ENCODE measurements at regions not wholly inside any gene's neighbourhood (a gene's known extent, or its start where the extent isn't known, plus 50 kb on each side); places are given as distances from the start of the nearest gene placed in this dataset.

DNA sequence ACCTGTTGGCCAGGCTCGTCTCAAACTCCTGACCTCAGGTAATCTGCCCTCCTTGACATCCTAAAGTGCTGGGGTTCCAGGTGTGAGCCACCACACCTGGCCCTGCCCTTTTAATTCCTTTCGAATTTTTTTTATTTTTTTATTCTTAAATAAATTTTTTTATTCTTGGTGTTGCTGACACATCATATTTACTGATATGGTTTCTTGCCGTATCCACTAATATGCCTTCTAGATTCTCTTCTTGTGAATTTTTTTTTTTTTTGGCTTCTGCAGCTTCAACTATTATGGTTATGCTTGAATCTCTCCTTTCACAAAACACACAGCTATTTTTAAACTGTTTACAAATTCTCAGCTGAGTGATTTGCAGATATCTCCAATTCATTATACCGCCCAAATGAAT is 353.4 kb upstream of the ADGRL3 start:
- no peak overlapping the region for H3K4me2 ChIP-seq
- no peaks in the 10 kb centered on the region for H3K79me2 ChIP-seq
- no peak for DNase-seq (ENCODE audit: low spot score)
- H3K4me1 ChIP-seq (ENCODE audit: insufficient read depth): no peaks in the 10 kb centered on the region
- no peak overlapping the region for H3K4me3 ChIP-seq
- no peaks in the 10 kb centered on the region for H3K36me3 ChIP-seq (replicated peaks; ENCODE audit: insufficient read depth, low read depth)
- H3K27me3 ChIP-seq: no peaks in the 10 kb centered on the region
- no peak for TF ChIP-seq EZH2phosphoT487 (IDR thresholded peaks at IDR 0.05; ENCODE audit: low read depth, severe bottlenecking, unreplicated experiment)
- no peaks in the 10 kb centered on the region for H4K20me1 ChIP-seq (ENCODE audit: insufficient read depth, poor library complexity, severe bottlenecking)
- H3K9me2 ChIP-seq (replicated peaks; ENCODE audit: insufficient read depth): no peaks in the 10 kb centered on the region
- no peak overlapping the region for H2AFZ ChIP-seq
- H3K9me3 ChIP-seq (ENCODE audit: low read depth): no peaks in the 10 kb centered on the region
- no peak overlapping the region for H3K27ac ChIP-seq
- WGBS (ENCODE audit: low lambda C conversion rate, missing lambda C conversion rate): 94% methylated on average over 4 of the region's 4 CpGs

- no peaks in the 10 kb centered on the region for H3K79me2 ChIP-seq
- WGBS (ENCODE audit: low lambda C conversion rate, missing lambda C conversion rate): 40% methylated on average over 4 of the region's 4 CpGs
- DNase-seq (ENCODE audit: low spot score): peak; percentile 5
- no peaks in the 10 kb centered on the region for H3K9me2 ChIP-seq (replicated peaks; ENCODE audit: insufficient read depth)
- H3K4me2 ChIP-seq: no peak overlapping the region
- H4K20me1 ChIP-seq (ENCODE audit: insufficient read depth, poor library complexity, severe bottlenecking): no peaks in the 10 kb centered on the region
- H3K36me3 ChIP-seq (replicated peaks; ENCODE audit: insufficient read depth, low read depth): no peaks in the 10 kb centered on the region
- H3K4me1 ChIP-seq (ENCODE audit: insufficient read depth): no peaks in the 10 kb centered on the region
- TF ChIP-seq CTCF (IDR thresholded peaks at IDR 0.05; ENCODE audit: poor library complexity): no peak
- TF ChIP-seq EZH2phosphoT487 (IDR thresholded peaks at IDR 0.05; ENCODE audit: low read depth, severe bottlenecking, unreplicated experiment): no peak
- no peak for TF ChIP-seq EZH2 (IDR thresholded peaks at IDR 0.05; ENCODE audit: borderline replicate concordance)
- no peak overlapping the region for H2AFZ ChIP-seq
- H3K27me3 ChIP-seq: no peaks in the 10 kb centered on the region
- peak overlapping the region; percentile 9 for H3K27ac ChIP-seq
- H3K9me3 ChIP-seq (ENCODE audit: low read depth): no peaks in the 10 kb centered on the region
- H3K4me3 ChIP-seq: no peak overlapping the region
These were observed 352.5 kb upstream of the ADGRL3 start for GRCh38 chr4:60847614-60848013.

DNA sequence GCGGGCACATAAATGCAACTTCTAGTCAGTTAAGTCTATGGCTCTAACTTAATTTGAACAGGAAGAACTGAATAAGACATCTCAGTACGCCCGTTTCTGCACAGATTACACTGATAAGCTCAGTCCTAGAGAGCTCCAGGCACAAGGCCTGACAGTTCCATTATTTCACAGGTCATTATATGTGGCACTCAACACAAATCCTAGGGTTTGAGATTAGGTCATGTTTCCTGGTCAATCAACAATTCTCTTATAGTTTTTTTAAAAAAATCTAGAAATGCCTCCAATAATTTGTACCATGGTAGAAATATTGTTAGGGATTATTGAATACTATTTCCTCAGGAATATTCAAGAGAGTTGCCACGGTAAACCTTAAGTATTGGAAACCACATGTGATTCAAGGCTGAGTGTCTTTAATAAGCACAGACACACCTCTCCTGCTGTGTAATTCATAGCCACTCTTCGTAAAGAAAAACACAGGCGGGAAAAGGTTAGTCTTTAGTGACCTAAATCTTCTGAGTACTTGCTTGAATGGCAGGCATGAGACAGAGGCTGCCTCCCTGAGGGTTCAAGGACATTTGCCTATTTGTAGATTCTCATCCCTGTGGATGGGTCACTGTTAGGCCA is 342.9 kb upstream of the ADGRL3 start:
- WGBS (ENCODE audit: low lambda C conversion rate, missing lambda C conversion rate): 61% methylated on average over 6 of the region's 6 CpGs
- no peaks in the 10 kb centered on the region for H3K4me1 ChIP-seq (ENCODE audit: insufficient read depth)
- no peaks in the 10 kb centered on the region for H4K20me1 ChIP-seq (ENCODE audit: insufficient read depth, poor library complexity, severe bottlenecking)
- no peak overlapping the region for H3K27ac ChIP-seq
- no peaks in the 10 kb centered on the region for H3K27me3 ChIP-seq
- H3K9me2 ChIP-seq (replicated peaks; ENCODE audit: insufficient read depth): no peaks in the 10 kb centered on the region
- no peak overlapping the region for H2AFZ ChIP-seq
- no peak for DNase-seq (ENCODE audit: low spot score)
- no peaks in the 10 kb centered on the region for H3K79me2 ChIP-seq
- TF ChIP-seq EZH2phosphoT487 (IDR thresholded peaks at IDR 0.05; ENCODE audit: low read depth, severe bottlenecking, unreplicated experiment): no peak
- no peak for TF ChIP-seq CTCF (IDR thresholded peaks at IDR 0.05; ENCODE audit: poor library complexity)
- TF ChIP-seq EZH2 (IDR thresholded peaks at IDR 0.05; ENCODE audit: borderline replicate concordance): no peak
- H3K4me2 ChIP-seq: no peak overlapping the region
- no peaks in the 10 kb centered on the region for H3K9me3 ChIP-seq (ENCODE audit: low read depth)
- H3K4me3 ChIP-seq: no peak overlapping the region
- H3K36me3 ChIP-seq (replicated peaks; ENCODE audit: insufficient read depth, low read depth): no peaks in the 10 kb centered on the region

DNA sequence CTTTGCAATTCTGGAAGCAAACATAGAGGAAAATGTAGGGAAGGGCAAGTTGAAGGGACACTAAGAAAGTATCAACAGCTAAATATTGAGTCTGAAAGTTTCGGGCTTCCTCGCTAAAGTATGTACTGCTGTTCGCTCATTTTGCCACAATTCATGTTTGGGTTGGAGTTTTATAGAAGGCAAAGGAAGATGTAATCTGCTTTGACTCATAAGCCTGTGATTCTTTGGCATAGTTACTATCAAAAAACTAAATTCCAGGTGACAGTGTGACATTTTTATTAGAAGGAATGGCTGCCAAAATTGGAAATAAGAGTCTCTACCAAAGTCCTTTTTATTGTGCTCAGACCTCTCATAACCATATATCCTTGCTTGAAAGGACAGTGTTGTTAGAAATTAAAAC is 336.7 kb upstream of the ADGRL3 start:
- Histone ChIP-seq H3K4me3 (no peak overlapping the region), H3K27me3 (no peaks in the 10 kb centered on the region), H3K4me1 (ENCODE audit: insufficient read depth) (no peaks in the 10 kb centered on the region), H3K27ac (no peak overlapping the region), H3K4me2 (no peak overlapping the region), H3K9me3 (ENCODE audit: low read depth) (no peaks in the 10 kb centered on the region), H4K20me1 (ENCODE audit: insufficient read depth, poor library complexity, severe bottlenecking) (no peaks in the 10 kb centered on the region), H3K36me3 (replicated peaks; ENCODE audit: insufficient read depth, low read depth) (no peaks in the 10 kb centered on the region), H3K79me2 (no peaks in the 10 kb centered on the region), H3K9me2 (replicated peaks; ENCODE audit: insufficient read depth) (no peaks in the 10 kb centered on the region), H2AFZ (no peak overlapping the region)
- WGBS (ENCODE audit: low lambda C conversion rate, missing lambda C conversion rate): 98% methylated on average over 3 of the region's 3 CpGs
- no peak for TF ChIP-seq CTCF (IDR thresholded peaks at IDR 0.05; ENCODE audit: poor library complexity)
- no peak for TF ChIP-seq EZH2 (IDR thresholded peaks at IDR 0.05; ENCODE audit: borderline replicate concordance)
- no peak for TF ChIP-seq EZH2phosphoT487 (IDR thresholded peaks at IDR 0.05; ENCODE audit: low read depth, severe bottlenecking, unreplicated experiment)
- DNase-seq (ENCODE audit: low spot score): no peak

Measured in hepatocyte (in vitro differentiated cells).